ENCODE measurements at regions not wholly inside any gene's neighbourhood (a gene's known extent, or its start where the extent isn't known, plus 50 kb on each side); places are given as distances from the start of the nearest gene placed in this dataset.

DNA sequence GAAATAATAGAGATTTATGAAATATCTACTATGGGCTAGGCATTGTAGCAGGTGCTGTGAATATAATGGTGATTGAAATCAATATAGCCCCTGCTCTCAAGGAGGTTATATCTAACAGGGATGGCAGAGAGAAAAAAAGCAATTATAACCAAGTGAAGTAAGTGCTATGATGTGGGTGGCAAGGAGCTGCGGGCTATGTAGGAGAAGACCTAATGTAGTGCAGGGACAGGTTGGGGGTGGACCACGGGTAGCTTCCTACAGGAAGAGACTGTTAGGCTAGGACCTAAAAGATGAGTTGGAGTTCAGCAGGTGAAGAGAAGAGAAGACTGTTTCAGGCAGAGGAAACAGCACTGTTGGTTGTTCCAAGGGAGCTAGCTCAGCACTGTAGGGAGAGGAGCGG is 311.0 kb downstream of the KCNRG start:
- DNase-seq = no peak

DNA sequence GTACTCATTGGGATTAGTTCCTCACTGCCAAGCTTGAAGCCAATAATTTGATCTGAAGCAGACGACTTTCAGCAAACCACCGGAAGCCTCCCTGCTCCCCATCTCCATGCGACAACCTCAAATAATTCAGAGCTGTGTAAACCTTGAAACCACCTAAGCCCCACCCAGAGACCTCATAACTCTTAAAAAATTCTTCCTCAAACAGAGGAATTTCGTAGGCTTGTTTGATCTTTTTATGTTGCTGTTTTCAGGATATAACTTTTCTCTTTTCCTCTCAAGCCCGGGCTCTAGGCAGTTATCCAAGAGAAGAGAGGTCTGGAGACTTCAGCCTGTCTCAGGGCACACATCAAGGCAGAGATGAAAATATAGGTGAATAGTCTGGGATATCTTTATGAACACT is 311.6 kb downstream of the KCNRG start:
- no peak for DNase-seq

DNA sequence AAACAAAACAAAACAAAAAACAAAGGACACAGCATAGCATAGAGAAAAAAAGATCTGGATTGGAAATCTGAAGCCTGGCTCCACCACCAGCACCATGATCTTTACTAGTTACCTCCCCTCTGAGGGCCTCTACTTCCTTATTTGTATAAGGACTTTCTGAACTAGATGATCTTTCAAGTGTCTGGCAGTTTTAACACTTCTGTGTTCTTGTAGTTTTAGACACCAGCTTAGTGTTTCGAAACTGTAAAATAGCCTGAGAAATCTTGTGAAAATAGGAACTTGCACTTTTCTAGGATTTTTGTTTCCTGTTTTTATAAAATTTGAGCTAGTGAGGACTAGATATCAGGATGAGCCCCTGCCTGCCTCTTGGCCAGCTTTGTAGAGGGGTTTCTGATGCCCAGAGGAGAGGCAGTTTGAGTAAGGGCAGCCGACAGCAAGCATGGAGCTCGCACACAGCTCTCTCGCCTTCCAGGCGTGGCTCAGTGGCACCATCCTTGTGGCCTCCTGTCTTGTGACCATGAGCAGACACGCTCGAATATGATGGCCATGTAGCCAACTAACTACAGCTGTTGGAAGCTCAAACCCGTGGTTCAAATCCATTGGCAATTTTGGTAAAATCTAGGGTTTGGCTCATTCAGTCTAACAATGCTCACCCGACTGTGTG is 319.0 kb downstream of the KCNRG start:
- no peak for DNase-seq

DNA sequence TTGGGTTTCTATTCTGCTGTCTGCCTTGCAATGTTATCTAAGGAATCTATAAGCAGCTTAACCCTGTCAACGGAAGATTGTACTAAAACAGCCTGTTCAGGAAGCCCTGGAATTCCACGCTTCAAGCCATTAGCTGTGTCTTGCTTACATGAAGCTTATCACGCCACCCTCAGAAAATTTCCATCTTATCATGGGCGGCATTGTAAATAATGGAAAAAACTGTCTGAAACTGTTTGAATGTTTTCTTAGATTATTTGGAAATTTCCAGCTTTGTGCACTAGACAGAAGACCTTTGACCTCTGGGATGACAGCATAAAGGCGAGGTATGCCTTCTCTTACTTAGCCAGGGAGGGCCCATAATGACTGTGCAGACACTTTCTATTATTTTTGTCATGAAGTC is 319.7 kb downstream of the KCNRG start:
- no peak for DNase-seq

DNA sequence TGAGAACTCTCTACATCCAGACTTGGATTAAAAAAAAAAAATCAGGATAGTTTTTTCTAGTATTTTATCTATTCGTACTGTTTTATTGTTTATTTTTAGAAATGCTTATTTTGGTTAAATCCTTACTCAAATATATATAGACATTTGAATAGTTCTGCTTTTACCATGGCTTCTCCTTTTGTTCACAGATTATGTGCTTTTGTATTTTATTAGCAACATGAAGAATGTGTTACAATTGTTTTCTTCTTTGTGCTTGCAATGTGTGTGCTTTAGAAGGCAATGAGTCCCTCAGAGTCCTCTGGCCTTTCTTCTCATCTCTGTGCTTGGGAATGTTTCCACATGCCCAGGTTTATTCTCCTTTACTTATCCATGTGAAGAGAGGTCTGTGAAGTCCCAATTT is 324.0 kb downstream of the KCNRG start:
- no peak for DNase-seq

DNA sequence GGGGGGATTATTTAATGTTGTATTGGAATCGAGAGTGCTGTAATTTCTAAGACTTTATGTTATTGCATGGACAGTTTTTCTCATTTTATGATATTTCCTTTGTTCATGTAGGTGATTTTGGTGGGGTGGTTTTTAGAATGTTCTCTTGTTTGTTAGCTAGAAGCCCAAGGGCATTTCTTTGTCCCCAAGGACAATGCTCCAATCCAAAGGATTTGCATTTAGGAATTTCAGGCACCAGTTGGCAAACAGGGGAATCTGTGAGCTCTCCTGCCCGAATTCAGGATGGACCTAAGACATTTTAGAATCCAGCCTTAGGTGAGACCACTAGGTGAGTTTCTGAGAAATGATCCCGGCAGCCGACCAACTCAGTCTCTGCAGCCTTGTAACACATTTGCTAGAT is 324.9 kb downstream of the KCNRG start:
- no peak for DNase-seq

DNA sequence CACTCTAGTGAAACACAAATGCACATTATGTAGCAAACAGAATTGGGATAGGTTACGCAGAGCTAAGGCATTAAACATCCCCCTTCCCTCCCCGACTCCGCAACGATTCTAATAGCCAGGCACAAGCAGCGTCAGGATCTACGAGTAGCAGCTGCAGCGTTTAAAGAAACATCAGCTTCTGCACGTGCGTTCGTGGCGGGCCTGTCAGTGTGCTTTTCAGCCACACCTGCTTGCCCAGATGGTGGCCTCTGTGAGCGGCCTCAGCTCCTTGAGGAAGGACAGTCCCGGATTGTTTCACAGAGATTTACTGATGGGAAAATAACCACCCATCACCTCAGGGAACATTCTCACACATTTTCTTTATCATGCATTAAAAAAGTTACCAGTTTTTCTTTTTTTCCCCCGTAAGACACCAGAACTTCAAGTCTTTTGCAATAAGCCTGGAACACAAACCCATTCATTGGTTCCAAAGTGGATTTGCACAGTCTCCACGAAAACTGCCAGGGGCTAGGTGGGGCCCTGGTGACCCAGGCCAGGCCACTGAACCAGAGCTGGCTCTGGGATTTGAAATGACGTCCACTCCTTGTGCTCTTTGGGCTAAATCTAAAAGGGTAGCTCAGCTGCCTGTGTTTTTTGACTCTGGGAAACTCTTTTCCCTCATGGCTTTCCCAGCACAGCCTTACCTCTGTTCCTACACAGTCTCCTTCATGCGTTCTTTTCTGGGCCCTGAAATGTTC is 325.5 kb downstream of the KCNRG start:
- no peak for DNase-seq

DNA sequence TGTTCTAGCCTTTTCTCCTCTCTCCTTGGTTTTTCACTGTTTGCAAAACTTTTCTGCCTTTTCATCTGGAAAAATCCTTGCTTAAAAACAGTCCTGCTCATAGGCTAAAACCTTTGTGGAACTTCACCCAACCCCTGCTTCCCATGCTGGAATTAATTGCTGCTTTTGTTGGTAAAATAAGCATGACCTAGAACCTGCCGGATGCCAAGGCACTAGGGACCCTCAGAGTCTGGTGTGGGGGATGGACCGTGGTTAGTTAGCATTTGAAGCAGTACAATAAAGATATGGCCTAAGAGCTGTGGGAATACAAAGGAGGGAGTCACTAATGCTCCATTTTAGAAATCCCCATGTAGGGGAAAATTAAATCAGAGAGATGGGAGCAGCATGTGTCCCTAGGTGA is 326.3 kb downstream of the KCNRG start:
- DNase-seq = no peak

DNA sequence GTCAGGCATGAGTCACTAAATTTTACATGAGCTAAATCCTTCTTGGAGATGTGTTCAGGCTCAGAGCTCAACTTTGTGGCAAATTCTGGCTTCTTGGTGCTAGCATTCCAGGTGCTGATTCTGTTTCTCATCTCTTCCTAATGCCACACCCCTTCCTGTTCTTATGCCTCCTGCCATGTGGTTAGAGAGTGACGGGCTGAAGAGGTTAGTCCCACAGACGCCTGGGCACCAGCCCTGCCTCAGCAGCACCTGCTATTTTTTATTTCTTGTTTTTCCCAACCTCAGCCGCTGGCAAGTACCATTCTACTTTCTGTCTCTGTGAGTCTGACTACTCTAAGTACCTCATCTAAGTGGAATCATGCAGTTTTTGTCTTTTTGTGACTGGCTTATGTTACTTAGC is 329.5 kb downstream of the KCNRG start:
- no peak for DNase-seq

DNA sequence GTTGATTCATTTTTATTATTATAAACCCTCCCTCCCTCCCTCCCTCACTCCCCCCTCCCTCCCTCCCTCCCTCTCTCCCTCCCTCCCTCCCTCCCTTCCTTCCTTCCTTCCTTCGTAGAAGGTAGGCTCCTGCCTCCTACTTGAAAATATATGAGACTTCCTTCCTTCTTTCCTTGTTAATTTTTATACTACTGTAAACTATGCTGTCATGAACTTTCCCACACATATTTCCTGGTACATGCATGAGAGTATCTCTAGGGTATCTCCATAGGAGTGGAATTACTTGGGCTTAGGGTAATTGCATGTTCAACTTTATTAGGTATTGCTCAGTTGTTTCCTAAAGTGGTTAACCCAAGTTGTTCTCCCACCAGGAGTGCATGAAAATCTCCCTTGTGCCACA is 330.6 kb downstream of the KCNRG start:
- no peak for DNase-seq

DNA sequence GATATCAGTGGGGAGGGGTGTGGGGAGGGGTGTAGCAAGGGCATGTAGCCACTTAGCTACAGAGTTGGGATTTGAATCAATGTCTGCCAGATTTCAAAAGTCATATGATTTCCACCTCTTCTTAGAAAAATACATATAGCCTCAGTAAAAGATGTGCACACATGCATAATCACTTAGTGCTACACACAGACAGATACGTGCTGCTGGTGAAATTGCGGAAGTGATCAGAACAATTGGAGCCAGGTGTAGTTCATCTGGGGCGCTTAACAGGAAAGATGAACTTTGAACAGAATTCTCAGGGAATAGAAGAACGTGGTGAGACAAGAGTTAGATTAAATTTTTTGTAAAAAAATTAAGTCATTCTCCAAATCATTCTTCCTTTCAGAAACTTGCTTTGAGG is 333.1 kb downstream of the KCNRG start:
- no peak for DNase-seq

DNA sequence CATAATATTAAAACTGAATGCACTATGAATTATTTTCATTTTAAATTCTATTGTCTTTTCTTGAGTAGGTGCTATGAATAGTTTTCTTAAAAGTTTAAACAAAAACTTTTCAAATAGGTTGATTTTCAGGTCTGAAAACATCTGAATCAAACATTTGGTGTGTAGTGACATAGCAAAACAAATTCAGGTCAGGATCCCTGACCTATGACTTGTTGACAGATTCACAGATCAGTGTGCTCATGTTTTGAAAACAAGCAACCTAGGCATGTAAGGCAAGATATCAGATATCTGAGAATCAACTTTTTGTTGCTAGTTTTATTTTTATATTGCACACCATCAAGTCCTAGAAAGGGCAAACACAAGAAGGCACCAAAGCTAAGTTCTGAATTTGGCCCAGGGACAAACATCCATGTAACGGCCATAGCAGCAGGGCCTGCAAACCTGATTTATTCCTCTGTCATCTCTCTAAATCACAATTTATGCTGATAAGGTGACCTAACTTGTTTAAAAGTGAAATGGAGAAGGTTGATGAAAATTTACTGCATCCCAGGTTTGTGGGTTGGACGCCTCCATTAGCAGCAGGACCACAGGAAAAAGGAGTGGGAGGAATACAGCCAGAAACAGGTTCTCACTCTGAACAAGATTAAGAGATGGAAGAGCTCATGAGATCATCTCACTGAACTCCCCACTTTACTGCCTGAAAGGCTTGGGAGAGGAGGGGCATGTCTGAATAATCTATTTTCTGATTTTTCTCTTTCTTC is 337.7 kb downstream of the KCNRG start:
- no peak for DNase-seq

DNA sequence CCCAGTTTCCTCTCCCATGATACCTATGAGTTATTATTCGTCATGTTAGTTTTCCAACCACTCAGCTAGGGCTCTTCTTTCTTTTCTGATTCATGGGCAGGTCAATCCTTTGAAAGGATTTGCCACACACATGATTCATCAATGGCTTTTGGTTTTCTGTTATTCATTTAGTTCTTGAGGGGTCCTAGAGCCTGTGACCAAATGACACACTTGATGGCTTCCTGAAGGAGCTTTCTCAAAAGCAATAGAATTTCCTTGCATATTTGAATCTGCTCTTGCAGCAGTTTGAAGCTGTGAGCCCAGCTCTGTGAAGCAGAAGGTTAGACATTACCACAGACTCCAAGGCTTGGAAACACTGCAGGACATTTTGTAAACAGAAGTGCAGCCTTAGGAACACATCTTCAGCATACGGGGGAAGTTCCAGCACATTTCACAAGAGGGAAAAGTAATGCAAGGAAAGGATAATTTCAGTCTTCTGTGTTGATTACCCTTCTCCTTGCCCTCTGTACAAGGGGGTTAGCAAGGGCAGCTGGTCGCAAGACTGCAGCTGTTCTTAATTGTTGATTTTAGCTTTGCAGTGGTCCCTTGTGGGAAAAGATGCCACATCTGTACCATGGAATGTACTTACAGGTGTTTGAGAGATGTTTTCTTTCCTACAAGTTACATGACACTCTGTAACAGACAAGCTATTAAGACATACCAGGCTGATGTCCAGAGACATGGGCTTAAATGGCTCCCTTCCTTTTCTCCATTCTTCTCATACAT is 338.6 kb downstream of the KCNRG start:
- no peak for DNase-seq

DNA sequence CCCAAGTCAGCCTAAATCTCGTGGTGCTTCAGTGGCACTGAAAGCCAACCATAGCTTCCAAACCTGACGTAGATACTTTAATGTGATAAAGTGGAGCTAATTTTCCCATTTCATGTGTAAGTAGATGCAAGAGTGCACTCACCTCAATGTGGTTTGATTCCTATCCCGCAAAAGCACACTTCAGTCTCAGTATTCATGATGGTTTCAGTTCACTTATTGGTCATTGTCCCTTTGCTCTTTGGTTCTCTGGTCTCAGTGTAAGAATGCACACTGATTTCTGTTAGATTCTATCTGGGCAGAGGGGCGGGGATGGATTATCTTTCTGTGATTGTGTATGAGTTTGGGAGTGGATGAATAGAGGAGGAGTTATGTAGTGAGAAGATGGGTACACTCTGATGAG is 340.6 kb downstream of the KCNRG start:
- DNase-seq = no peak

DNA sequence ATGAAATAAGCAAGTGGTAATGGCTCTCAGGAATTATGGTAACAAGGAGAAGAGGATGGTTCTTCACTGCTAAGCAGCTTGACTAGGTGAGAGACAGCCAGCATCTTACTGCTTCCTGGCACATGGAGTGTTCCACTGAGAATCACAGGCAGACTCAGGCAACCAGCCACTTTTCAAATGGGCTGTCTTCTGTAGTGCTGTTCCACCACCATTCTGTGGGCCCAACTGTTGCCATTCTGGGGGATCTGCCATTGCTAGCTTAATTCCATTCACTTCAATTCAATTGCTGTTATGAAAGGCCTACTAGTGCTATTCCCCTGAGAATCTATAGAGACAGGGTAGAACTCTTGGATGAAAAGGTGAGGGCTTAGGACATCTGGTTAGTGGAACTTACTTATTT is 341.9 kb downstream of the KCNRG start:
- DNase-seq = no peak

DNA sequence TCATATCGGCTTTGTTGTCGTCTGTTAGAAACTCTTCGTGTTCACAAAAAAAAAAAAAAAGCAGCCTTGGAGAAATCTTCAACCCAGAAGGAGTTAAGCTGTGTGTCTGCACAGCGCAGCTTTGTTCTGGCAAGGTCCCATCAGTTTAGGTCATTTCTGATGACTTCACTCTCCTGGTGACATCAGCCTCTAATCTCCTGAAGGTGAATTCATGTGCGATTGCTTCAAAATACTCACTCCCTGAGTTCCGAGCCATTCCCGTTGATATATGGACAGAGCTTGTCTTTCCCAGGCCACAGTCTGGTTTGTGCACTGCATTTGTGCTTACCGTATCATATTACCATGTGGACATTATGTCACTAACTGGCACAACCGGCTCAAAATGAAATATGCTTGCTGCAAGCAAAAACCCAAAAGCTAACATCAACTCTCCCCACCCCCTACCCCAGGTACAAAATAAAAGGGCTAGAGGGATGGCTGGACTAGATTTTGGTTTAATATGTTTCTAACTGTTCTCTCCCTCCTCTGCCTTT is 342.4 kb downstream of the KCNRG start:
- DNase-seq = no peak

DNA sequence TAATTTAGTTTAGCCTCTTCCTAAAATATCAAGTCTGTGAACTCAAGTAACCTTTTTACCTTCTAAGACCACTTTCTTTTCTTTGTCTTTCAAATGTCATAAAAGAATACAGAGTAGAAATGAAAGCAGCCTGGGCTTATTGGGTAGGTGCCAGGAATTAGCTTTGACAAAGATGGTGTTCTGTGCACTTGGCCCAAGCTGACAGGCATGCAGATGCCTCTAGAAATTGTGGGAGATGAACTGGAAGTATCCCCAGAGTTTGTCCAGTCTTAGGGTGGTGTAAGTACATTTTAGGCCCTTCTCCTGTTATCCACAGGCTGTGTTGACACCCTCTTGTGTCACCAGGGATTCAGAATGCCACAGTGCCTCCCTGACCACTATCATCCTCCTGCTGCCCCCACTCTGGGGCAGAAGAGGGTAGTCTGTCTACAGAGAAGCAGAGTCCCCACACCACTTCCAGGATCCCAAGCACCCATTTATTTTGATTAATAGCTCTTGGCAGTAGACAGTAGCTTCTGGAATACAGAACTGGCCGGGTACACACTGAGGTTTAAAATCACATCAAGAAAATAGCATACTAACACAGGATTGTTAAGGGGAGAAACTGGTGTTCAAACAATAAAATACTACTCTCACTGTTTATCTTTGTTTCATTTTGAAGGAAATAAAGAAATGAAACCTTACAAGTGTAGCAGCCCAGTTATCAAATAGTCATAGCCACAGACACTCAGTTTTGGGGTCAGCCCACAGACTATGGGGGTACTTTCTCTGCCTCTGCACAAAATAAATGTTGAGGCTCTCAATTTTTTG is 343.2 kb downstream of the KCNRG start:
- DNase-seq = no peak

DNA sequence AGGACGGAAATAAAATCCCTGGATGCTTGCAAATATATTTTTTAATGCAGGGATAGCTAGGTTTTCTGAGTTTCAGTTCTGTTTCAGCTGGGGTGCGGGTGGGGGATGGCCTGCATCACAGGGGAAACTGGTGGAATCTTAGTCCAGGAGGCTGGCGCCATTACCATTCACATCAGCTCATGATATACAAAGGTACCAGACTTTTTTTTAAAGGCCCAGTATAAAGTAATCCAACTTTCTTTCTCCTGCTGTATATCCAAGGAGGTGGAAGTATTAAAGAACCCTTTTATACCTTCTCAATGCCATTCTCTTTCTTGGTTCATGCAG is 343.8 kb downstream of the KCNRG start:
- no peak for DNase-seq

DNA sequence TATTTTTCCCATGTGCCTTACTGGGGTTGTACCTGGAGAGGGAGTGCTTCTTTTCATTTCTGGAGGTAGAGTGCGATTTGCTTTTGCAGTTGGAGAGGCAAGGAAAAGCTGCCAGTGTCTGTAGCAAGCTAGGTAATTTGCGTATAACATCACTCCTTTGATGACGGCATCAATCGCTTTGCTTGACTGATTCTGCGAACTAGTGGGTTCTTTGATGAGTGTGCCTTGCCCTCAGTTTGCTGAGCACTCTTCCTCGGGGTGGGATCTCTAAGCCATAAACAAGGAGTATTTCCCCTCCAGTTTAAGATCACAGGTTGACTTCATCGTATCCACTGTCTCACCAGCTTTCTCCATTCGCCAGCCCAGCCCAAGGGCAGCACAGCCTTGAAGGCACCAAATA is 344.5 kb downstream of the KCNRG start:
- no peak for DNase-seq

DNA sequence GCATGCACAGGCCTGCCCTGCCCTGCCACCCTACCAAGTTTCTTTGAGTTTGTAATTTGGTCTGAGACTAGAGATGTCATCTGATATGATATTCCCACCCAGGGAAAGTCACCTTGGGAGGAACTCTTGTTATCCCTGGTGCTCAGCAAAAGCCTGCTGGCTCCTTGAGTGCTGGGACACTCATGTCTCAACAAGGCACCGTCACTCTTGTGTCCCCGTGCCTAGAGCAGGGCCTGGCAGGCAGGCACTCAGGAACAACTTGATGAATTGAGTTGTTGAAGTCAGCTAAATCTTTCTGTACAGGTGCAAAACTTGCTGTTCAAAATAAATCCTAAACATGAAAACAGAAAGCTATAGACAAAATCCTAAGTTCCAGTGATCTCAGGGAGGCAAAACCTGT is 345.4 kb downstream of the KCNRG start:
- DNase-seq = no peak

DNA sequence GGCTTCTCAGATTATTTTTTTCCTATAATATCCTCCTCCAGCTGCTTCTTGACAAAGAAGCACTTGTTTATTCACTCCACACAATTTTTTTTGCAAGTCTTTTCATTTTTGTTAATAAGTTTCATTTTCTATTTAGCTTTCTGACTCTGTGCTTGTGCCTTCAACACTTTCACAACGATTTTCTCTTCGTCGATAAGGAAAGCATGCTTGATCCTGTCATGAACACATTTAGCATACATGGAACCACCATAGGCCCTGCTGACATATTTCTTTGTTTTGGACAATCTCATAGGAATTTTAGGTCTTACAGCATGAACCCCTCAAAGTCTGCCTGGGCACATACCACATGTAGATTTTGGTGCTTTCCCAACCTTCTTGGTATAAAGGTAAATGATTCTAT is 346.0 kb downstream of the KCNRG start:
- DNase-seq = no peak
